GM12892 (cell line): ENCODE measurements at regions not wholly inside any gene's neighbourhood (a gene's known extent, or its start where the extent isn't known, plus 50 kb on each side); places are given as distances from the start of the nearest gene placed in this dataset.
"Not testable (repeated sequence)": the region's sequence is repeated elsewhere in the genome, so short reads cannot be mapped to it uniquely, and the experiment has no call there.

Experiments
- DNase-seq: peaks from one replicate; pipeline ENCODE4 v3.0.0; 2011; ENCODE audit not compliant: insufficient read length
- FAIRE-seq: peaks from 2 replicates; lab custom pipeline; 2011; peaks lifted over from hg19 to GRCh38; lab: Jason Lieb, UNC
- POLR2A ChIP-seq: IDR thresholded peaks from 2 replicates; pipeline ENCODE4 v1.6.1; 2011; ENCODE audit warnings: low read depth, low read length, control low read depth
- POLR2AphosphoS5 ChIP-seq: IDR thresholded peaks from 2 replicates; pipeline ENCODE4 v1.6.1; 2011; ENCODE audit warnings: low read depth, low read length, control low read depth
- TAF1 ChIP-seq: IDR thresholded peaks from 2 replicates; pipeline ENCODE4 v1.6.1; 2011; ENCODE audit warnings: low read depth, mild to moderate bottlenecking, control low read depth, low read length, borderline replicate concordance

- TF ChIP-seq TAF1 = no peak
- TF ChIP-seq POLR2AphosphoS5 = no peak
- no peak for TF ChIP-seq POLR2A
- no peak for DNase-seq
- FAIRE-seq = no peak
Measured at GRCh38 chr18:3345885-3346284, 84.0 kb downstream of the MYL12B start.

GRCh38 chr18:3346487-3346886 lies 84.6 kb downstream of the MYL12B start:
- FAIRE-seq (no peak), DNase-seq (no peak)
- TF ChIP-seq TAF1 (no peak), POLR2AphosphoS5 (no peak), POLR2A (no peak)

GRCh38 chr18:3347286-3347803 lies 85.4 kb downstream of the MYL12B start:
- TF ChIP-seq TAF1 = no peak
- TF ChIP-seq POLR2A = no peak
- no peak for TF ChIP-seq POLR2AphosphoS5
- FAIRE-seq = no peak
- no peak for DNase-seq

- FAIRE-seq (no peak), DNase-seq (no peak)
- TF ChIP-seq TAF1 = no peak
- no peak for TF ChIP-seq POLR2A
- TF ChIP-seq POLR2AphosphoS5 = no peak
Measured at GRCh38 chr18:3348176-3348575, 86.2 kb downstream of the MYL12B start.

GRCh38 chr18:3349046-3349841 lies 87.3 kb downstream of the MYL12B start:
- not testable (repeated sequence) for DNase-seq, FAIRE-seq

GRCh38 chr18:3350021-3350420 lies 88.1 kb downstream of the MYL12B start:
- TF ChIP-seq POLR2AphosphoS5 = no peak
- no peak for TF ChIP-seq POLR2A
- no peak for TF ChIP-seq TAF1
- DNase-seq (no peak), FAIRE-seq (no peak)

- FAIRE-seq (no peak), DNase-seq (no peak)
- TF ChIP-seq POLR2AphosphoS5 = no peak
- TF ChIP-seq POLR2A = no peak
- no peak for TF ChIP-seq TAF1
Measured at GRCh38 chr18:3350566-3351527, 88.9 kb downstream of the MYL12B start.

- no peak for DNase-seq
- no peak for FAIRE-seq
- no peak for TF ChIP-seq POLR2A
- TF ChIP-seq TAF1 = no peak
- TF ChIP-seq POLR2AphosphoS5 = no peak
Measured at GRCh38 chr18:3354506-3354905, 92.6 kb downstream of the MYL12B start.

- no peak for FAIRE-seq
- no peak for DNase-seq
- TF ChIP-seq TAF1 (no peak), POLR2AphosphoS5 (no peak), POLR2A (no peak)
Measured at GRCh38 chr18:3356614-3357013, 93.4 kb upstream of the TGIF1 start.

GRCh38 chr18:3357516-3357915 lies 92.5 kb upstream of the TGIF1 start:
- no peak for TF ChIP-seq POLR2AphosphoS5
- no peak for TF ChIP-seq TAF1
- TF ChIP-seq POLR2A = no peak
- DNase-seq (no peak), FAIRE-seq (no peak)

GRCh38 chr18:3358310-3358709 lies 91.7 kb upstream of the TGIF1 start:
- no peak for DNase-seq
- FAIRE-seq = no peak
- TF ChIP-seq POLR2AphosphoS5 = no peak
- TF ChIP-seq TAF1 = no peak
- no peak for TF ChIP-seq POLR2A

GRCh38 chr18:3360211-3360610 lies 89.8 kb upstream of the TGIF1 start:
- DNase-seq = no peak
- TF ChIP-seq POLR2A (no peak), TAF1 (no peak), POLR2AphosphoS5 (no peak)
- FAIRE-seq = no peak
